GM18517 (cell line): ENCODE measurements at regions not wholly inside any gene's neighbourhood (a gene's known extent, or its start where the extent isn't known, plus 50 kb on each side); places are given as distances from the start of the nearest gene placed in this dataset.
"Not testable (repeated sequence)": the region's sequence is repeated elsewhere in the genome, so short reads cannot be mapped to it uniquely, and the experiment has no call there.

Experiments used
- ATAC-seq: cut with Tn5 transposase; IDR thresholded peaks from one replicate; pipeline ENCODE4 v1.9.1; 2021; ENCODE audit warnings: mild to moderate bottlenecking, moderate library complexity; ENCODE audit not compliant: unreplicated experiment

DNA sequence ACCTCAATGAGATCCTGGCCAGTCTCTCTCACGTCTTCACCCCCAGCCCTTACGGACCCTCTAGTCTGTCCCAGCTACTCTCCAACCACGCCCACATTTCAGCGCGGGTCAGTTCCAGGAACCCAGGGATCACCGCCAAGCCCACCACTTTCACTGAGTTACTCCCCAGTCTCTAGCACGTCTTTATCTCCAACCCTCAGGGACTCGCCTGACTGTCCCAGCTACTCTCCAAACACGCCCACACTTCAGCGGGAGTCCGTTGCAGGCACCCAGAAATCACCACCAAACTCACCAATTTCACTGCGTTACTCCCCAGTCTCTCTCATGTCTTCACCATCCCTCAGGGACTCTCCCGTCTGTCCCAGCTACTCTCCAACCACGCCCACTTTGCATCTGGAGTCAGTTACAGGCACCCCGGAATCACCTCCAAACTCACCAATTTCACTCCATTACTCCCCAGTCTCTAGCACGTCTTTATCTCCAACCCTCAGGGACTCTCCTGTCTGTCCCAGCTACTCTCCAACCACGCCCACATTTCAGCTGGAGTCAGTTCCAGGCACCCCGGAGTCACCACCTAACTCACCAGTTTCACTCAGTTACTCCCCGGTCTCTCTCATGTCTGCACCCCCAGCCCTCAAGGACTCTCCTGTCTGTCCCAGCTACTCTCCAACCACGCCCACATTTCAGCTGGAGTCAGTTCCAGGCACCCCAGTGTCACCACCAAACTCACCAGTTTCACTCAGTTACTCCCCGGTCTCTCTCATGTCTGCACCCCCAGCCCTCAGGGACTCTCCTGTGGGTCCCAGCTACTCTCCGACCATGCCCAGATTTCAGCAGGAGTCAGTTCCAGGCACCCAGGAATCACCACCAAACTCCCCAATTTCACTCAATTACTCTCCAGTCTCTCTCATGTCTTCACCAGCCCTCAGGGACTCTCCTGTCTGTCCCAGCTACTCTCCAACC is 336.8 kb downstream of the CWH43 start:
- not testable (repeated sequence) for ATAC-seq

DNA sequence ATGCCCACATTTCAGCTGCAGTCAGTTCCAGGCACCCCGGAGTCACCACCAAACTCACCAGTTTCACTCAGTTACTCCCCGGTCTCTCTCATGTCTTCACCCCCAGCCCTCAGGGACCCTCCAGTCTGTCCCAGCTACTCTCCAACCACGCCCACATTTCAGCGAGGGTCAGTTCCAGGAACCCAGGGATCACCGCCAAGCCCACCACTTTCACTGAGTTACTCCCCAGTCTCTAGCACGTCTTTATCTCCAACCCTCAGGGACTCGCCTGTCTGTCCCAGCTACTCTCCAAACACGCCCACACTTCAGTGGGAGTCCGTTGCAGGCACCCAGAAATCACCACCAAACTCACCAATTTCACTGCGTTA is 337.5 kb downstream of the CWH43 start:
- ATAC-seq, result not testable (repeated sequence)
